Ishikawa (cell line): ENCODE measurements at regions not wholly inside any gene's neighbourhood (a gene's known extent, or its start where the extent isn't known, plus 50 kb on each side); places are given as distances from the start of the nearest gene placed in this dataset.

Source experiments
- CEBPB ChIP-seq: IDR thresholded peaks from 2 replicates; pipeline ENCODE4 v1.6.1; 2012
- CREB1 ChIP-seq: IDR thresholded peaks from 2 replicates; pipeline ENCODE4 v1.6.1; 2012; ENCODE audit warnings: low read depth
- EGR1 ChIP-seq: IDR thresholded peaks from 2 replicates; pipeline ENCODE4 v1.6.1; 2012
- EP300 ChIP-seq: IDR thresholded peaks from 2 replicates; pipeline ENCODE4 v1.6.1; 2012; ENCODE audit warnings: borderline replicate concordance
- FOXM1 ChIP-seq: IDR thresholded peaks from 2 replicates; pipeline ENCODE4 v1.6.1; 2012; ENCODE audit warnings: low read depth, borderline replicate concordance
- MAX ChIP-seq: IDR thresholded peaks from 2 replicates; pipeline ENCODE4 v1.6.1; 2012
- NFIC ChIP-seq: IDR thresholded peaks from 2 replicates; pipeline ENCODE4 v1.6.1; 2012
- RAD21 ChIP-seq: IDR thresholded peaks from 2 replicates; pipeline ENCODE4 v1.6.1; 2012; ENCODE audit warnings: low read depth
- REST ChIP-seq: IDR thresholded peaks from 2 replicates; pipeline ENCODE4 v1.6.1; 2012; ENCODE audit warnings: low read depth, mild to moderate bottlenecking
- TAF1 ChIP-seq: IDR thresholded peaks from 2 replicates; pipeline ENCODE4 v1.6.1; 2012; ENCODE audit warnings: low read depth, mild to moderate bottlenecking
- TCF12 ChIP-seq: IDR thresholded peaks from 2 replicates; pipeline ENCODE4 v1.6.1; 2012; ENCODE audit warnings: low read depth
- TEAD4 ChIP-seq: IDR thresholded peaks from 2 replicates; pipeline ENCODE4 v1.6.1; 2012
- USF1 ChIP-seq: IDR thresholded peaks from 2 replicates; pipeline ENCODE4 v1.6.1; 2012
- YY1 ChIP-seq: IDR thresholded peaks from 2 replicates; pipeline ENCODE4 v1.6.1; 2012; ENCODE audit warnings: low read depth
- ZBTB7A ChIP-seq: IDR thresholded peaks from 2 replicates; pipeline ENCODE4 v1.6.1; 2012; ENCODE audit warnings: low read depth

- no peak for TF ChIP-seq TCF12
- TF ChIP-seq USF1 = no peak
- no peak for TF ChIP-seq TEAD4
Observed at GRCh38 chr1:95905818-95906395, 671.9 kb downstream of the RWDD3 start.

GRCh38 chr1:95916616-95917015 lies 682.6 kb downstream of the RWDD3 start:
- no peak for TF ChIP-seq TAF1
- TF ChIP-seq CEBPB = no peak
- no peak for TF ChIP-seq ZBTB7A
- TF ChIP-seq CREB1 = no peak
- no peak for TF ChIP-seq RAD21
- no peak for TF ChIP-seq EGR1
- TF ChIP-seq NFIC = no peak
- TF ChIP-seq EP300 = no peak
- TF ChIP-seq REST = no peak
- no peak for TF ChIP-seq YY1
- no peak for TF ChIP-seq TCF12
- TF ChIP-seq USF1 = no peak
- no peak for TF ChIP-seq TEAD4
- TF ChIP-seq MAX = no peak
- TF ChIP-seq FOXM1 = no peak

GRCh38 chr1:95924684-95925083 lies 690.7 kb downstream of the RWDD3 start:
- TF ChIP-seq NFIC (no peak), EGR1 (no peak), CEBPB (no peak), TCF12 (no peak), REST (no peak), TEAD4 (no peak), ZBTB7A (no peak), RAD21 (no peak), CREB1 (no peak), USF1 (no peak), MAX (no peak), YY1 (no peak), FOXM1 (no peak)

- TF ChIP-seq RAD21 (no peak), FOXM1 (no peak), CEBPB (no peak), NFIC (no peak), USF1 (no peak), CREB1 (no peak), EP300 (no peak), EGR1 (no peak), TEAD4 (no peak), TAF1 (no peak), REST (no peak), ZBTB7A (no peak), YY1 (no peak), TCF12 (no peak), MAX (no peak)
Observed at GRCh38 chr1:95926331-95926730, 692.3 kb downstream of the RWDD3 start.
